Posterior cingulate gyrus (tissue), 11 donors: ENCODE measurements at regions not wholly inside any gene's neighbourhood (a gene's known extent, or its start where the extent isn't known, plus 50 kb on each side); places are given as distances from the start of the nearest gene placed in this dataset.

ENCODE experiments used
- DNase-seq, 10 donors: peaks; one replicate each; pipeline versions ENCODE4 v3.0.0 to v3.0.0-alpha.2; 2020 to 2021; ENCODE audit warnings: mixed read lengths in 3 of 10
- intact Hi-C: fragments of 100-400 bp; cut with DNase I; formaldehyde crosslinking; loops from one replicate; pipeline ENCODE4 v1.15.1; 2023

DNA sequence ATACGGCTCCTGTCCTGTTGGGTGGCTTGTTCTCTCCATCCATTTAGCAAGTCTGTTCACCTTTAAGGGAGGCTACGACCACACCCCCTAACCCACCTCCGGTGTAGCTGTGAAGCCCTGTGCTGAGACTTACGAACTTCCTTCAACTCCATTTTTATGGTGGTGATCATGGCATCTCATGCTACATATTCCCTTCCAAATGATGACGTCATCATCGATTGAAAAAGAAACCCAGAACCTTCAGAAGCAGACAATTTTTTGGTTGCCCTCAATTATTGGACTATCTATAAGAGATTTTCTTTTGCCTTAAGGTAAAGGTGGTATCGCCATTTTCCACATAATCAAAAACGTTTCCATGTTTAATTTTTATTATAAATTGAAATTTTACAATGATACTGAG is 389.0 kb downstream of the CBLN4 start:
- no peak for DNase-seq
- intact Hi-C loops: no loop called here

DNA sequence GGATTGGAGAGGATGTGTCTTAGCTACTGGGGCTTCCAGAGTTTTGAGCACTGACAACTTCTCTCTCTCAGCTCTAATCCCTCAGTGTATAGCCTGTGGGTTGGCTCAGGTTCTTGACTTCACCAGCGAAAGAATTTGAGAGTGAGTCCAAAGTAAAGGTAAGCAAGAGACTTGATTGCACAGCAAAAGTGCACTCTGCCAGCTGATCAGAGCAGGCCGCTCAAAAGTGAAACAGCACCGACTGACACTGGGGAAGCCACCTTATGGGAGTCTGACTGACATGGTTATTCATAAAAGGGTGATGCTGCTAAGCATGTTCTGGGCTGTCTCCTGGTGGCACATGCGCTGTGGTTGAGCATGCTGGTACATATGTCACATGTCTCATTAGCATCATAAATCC is 389.5 kb downstream of the CBLN4 start:
- intact Hi-C loops: no loop called here
- no peak for DNase-seq

DNA sequence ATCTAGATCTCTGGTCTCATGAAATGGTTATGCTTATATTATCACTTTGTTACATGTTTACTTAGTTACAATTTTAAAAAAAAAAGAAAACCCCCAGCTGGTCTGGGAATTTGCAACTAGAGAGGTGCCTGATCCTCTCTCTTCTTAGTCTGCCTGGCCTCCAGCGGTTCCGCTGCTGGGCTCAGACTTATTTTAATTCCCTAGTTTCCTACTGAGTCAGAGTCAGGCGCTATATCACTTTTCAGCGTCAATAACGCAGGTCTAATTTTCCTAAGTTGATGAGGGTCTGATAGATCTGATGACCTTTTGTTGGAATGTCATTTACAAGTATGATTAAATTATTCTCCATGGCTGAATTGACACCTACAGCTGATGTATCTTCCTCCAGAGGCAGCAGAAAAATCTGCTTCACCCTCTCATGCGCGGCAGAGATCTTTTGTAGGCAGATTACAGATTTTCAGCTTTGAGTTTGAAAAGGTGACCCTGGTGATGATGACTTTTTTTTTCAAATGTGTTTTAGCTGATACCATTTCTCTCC is 391.0 kb downstream of the CBLN4 start:
- DNase-seq: no peak
- intact Hi-C loops: no loop called here

DNA sequence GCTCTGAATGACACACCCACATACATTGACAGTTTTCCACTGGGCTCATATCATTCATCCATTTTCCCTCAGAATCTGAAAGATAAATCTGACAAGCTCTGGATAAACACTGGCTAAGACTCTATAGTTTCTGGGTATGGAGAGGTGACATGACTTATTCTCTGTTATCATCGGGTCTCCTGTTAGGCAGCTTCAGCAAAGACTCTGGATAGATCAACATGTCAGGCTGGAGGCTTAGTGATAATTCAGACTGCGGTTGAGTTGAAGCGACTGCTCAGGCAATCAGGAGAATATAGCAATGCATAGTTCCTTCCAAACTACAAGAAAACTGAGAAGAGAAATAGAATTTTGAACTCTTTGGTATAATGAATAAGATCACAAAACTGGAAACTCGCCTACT is 394.6 kb downstream of the CBLN4 start:
- no peak for DNase-seq
- intact Hi-C loops: no loop called here

DNA sequence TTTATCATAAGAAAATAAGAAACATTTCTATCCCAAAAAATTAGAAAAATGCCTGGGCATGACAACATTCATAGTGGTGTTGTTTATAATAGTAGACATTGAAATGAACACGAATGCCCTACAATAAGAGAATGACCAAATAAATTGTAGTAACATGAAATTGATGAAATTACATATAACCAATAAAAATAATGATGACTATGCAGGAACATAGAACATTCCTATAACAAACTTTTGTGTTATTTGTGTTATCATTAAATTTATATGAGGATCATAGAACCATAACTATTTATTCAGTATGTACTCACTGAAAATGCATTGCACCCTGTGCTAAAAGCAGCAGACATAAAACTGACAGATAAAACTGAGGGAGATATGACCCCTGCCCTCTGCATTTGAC is 399.7 kb downstream of the CBLN4 start:
- intact Hi-C loops: no loop called here

DNA sequence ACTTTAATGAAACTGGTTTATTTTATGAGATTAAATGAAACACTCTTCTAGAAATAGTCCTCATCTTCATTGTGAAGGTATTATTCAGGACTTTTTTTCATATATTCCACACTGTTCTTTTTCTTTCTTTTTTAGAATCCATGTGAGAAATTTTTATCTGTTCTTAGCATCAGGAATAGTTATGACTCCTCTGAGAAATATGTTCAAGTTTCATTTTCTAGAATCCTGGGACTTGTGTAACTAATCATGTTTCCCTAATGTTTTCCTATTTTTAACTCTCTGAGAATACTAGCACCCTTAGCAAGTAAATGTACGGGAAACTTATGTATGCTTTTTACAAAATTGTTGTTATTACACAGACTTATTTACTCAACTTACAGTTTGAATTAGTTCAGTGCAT is 407.8 kb downstream of the CBLN4 start:
- intact Hi-C loops: no loop called here
- no peak for DNase-seq

More for the DNA sequence above, 399.7 kb downstream of the CBLN4 start:
- DNase-seq: no peak

DNA sequence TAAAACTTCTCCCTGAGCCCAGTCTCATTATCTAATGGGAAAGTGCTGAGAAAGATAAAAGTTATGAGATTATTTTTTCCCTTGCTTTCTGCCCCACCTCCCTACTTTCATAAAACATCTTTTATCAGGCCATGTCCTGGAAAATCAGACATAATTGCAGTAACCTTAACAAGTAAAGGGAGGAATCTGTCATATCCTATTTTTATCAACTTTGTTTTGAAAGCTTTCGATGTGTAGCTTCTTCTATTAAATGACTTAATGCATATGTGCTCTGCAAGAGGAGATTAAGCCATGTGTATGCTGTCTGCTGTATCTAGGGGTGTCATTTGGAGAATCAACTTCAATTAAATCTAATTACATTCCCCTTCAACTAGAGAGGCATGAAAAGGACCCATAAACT is 408.9 kb downstream of the CBLN4 start:
- intact Hi-C loops: no loop called here
- no peak for DNase-seq

DNA sequence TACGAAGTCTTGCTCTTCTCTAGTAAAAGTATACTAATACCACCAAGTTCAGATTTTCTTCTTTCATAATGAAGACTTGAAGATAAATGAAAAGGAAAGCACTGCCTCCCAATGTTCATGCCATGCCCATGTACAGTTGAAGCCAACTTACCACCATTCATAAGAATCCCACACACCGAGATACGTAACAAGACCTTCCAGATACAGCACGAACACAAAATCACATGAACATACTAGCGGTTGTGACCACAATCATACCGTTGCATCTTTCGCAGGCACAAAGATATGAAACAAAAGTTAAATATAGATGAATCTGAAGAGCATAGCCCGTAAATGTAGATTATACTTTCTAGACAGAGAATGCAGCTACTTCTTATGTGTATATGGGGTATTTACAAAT is 412.5 kb downstream of the CBLN4 start:
- intact Hi-C loops: no loop called here
- DNase-seq: no peak

DNA sequence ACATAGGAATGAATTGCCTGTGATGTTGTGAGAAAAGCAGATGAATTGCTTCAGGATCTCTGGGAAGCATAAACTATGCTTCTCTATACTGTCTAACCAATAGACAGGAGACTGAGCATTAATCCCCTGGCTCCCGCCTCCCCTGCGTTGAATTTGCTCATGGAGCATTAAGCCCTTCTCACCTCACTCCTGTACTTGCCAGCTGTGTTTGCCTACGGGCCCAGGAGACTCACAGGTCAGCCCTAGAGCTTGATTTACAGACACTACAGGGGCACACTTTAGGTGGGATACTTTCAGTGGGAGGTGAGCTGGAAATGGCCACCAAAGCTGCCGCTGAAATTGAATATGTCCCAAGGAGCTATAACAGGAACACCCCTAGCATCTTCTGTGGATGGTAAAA is 418.7 kb downstream of the CBLN4 start:
- no peak for DNase-seq

DNA sequence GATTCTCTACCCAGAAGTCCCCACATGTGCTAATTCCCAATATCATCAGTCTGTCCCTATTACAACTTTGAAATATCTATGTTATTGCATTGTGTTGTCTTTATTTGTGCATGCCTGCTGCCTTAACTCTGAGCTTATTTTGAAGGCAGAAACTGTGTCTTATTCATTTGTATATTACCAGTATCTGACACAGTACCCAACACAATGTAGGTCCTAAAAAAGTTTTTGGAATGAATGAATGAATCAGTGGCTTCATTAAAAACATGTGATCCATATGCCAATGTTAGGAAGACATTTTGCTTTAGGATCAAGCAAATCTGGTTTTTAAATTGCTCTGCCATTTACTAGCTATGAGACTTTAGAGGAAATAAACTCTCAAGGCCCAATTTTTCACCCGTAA is 420.4 kb downstream of the CBLN4 start:
- no peak for DNase-seq
- intact Hi-C loops: no loop called here

More for the DNA sequence above, 418.7 kb downstream of the CBLN4 start:
- intact Hi-C loops: no loop called here

DNA sequence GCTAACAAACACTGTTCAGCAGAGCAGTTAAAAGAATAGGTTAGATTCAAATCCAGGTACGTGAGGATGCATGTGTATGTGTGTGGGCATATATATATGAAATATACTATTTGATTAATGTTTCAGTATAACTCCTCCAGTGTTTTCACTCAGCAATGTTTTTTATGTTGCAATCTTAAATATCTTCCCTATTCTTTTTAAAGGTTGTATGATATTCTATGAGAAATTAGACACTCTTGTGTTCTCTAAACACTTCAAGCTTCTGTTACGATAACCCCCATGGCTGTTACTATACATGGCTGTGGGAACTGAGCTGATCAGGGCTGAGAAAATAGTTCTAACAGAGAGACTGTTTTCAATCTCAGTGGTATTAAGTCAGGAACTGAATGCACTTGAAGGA is 421.0 kb downstream of the CBLN4 start:
- no peak for DNase-seq
- intact Hi-C loops: no loop called here

DNA sequence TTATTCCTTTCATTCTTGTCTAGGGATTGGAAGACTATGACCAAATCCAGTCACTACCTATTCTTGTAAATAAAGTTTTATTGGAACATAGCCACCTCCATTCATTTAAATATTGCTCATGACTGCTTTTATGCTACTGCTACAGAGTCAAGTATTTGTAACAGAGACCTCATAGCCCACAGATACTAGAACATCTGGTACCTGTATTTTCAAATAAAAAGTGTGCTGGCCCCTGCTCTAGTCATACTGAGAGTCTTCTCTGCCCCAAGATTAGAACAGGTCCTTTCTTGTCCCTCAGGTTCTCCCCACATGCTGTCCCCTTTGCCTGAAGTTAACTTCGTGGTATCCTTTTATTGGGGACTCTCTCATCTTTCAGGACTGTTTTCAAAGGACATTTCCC is 422.3 kb downstream of the CBLN4 start:
- intact Hi-C loops: no loop called here
- DNase-seq: no peak

DNA sequence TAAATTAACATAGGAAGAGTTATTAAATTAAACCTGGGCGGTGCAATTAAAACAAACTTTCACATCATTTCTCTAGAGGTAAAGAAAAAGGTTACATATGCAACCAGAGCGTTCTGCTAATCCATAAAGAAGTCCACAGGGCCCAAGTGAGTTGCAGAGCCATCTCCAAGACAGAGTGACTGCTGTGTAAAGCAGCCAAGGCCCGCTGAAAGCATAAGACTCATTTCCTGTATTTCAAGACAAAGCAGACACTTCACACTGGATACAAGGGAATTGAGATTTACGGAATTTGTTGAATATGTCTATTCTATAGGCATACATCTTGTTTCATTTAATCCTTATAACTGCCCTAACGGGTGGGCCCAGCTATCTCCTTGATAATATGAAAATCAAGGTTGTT is 422.8 kb downstream of the CBLN4 start:
- intact Hi-C loops: no loop called here
- no peak for DNase-seq

DNA sequence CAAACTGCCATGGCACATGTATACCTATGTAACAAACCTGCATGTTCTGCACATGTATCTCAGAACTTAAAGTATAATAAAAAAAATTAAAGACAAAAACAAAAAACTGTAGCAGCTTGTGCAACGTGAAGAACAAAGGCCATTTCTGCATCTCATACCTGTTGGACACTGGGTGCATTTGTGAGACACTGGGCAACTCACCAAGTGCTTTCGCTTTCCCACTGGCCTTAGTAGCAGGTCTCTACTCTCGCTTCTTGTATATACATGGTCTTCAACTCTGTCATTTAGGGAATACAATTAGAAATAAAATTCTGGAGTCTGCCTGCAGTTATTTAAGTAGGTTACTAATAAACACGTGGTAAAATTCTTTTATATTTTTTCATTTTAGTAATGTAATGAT is 423.8 kb downstream of the CBLN4 start:
- intact Hi-C loops: no loop called here
- no peak for DNase-seq

DNA sequence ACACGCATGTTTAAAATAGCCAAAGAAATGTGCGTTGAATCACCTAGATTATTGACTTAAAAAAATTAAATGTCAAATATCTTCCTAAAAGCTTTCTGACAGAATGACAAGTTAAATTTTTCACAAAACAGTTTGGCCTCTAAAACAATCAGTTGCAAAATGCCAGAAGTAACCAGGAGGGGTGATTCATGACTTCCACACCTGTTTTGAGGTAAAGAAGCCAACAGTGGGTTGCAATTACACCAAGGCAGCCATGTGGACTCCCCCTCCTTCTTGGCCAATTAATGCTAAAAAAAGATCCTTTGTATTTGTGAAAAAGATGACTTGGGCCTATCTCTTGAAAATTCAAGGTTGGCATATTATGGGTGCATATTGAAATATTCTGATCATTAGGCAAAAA is 424.8 kb downstream of the CBLN4 start:
- intact Hi-C loops: no loop called here
- no peak for DNase-seq

DNA sequence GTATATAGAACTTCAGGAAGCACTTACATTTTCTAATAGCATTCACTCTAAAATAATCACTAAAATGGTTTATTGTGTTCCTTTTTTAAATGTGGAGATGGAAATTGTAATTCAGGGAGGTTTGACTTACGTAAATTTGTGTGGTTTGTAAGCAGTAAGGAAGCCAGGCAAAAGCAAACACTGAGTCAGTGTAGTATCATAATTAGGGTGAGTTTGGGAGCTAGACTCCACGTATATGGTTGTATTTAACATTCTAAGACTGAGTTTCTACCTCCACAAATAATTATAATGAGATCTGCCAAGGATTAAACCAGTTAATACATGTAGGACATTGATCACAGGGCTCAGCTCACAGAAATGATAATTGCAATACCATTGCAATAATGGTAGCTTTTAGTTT is 425.5 kb downstream of the CBLN4 start:
- intact Hi-C loops: no loop called here
- DNase-seq: no peak

DNA sequence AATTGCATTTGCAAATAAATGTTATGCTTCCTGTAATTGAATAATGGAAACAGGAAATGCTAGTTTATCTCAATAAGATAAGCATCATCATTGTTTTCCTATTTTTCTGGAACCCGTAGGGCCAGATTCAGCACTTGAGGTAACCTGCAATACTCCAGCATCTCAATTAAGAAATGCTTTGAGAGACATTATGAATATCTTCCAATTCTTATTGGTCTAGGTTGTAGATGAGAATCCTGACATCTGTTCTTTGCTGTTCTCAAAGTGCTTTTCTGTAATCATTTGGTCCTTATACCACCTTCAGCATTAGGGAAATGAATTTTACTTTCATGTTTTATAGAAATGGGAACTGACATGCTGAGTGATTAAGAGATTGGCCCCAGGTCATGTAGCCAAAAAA is 428.3 kb downstream of the CBLN4 start:
- DNase-seq: no peak
- intact Hi-C loops: no loop called here

DNA sequence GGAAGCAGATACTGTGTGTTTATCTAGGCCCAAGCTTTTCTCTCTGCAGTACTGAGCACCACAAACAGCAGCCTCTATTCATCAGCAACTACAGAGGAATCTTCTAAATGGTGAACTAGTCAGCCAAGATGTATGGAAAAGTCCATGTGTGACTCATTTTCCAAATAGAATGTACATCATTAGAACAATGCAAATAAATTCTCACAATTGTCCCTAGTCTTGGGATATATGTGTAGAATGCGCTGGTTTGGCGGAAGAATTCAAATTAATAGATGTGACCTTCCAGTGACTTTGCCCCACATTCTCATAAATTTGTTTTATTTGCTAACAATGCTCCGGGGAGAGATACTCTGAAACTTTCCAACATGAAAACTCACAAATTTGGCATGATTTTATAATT is 436.2 kb downstream of the CBLN4 start:
- intact Hi-C loops: no loop called here
- no peak for DNase-seq

DNA sequence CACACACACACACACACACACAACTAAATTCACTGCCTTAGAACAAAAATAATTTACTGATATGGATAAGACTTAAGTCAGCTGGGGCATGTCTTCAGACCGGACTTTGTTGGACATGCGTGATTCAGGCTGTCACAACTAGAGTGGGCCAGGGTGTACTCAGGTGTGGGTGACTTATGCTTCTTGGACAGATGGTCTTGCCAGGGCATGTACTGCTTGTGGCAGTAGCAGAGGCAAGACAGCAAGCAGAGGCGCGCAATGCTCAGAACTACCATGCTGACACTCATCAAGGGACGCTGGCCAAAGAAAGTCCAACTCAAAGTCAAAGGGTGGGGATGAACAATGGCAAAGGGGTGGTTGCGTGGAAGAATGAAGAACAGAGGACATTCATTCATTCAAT is 437.5 kb downstream of the CBLN4 start:
- no peak for DNase-seq
- intact Hi-C loops: no loop called here

DNA sequence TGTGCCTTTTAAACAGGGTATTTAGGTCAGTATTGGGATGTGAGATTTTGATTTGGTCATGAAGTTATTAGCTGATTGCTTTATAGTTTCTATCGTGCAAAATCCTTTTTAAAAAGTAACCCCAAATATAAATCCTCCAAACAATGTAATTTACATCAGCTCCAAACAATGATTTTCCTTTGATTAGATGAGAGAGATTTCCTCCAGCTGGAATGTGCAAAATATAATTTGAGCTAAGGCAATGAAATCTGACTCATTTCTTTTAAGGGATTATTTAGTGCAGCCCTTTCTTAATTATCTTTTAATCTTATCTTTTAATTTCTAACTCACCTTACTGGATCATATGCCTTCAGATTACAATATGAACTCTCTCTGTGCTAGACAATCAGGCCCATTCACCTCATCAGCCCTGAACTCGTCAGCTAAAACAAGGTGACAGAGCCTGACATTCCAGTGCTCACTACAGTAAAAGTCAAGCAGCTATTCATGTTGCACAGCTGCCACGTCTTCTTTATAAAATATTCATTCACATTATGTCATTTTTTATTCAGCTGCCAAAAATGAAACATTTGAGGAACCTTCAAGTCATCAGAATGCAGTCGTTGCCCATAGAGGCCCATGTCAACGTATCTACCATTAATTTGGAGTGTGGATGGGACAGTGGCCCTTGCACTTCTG is 440.1 kb downstream of the CBLN4 start:
- no peak for DNase-seq
- intact Hi-C loops: no loop called here

DNA sequence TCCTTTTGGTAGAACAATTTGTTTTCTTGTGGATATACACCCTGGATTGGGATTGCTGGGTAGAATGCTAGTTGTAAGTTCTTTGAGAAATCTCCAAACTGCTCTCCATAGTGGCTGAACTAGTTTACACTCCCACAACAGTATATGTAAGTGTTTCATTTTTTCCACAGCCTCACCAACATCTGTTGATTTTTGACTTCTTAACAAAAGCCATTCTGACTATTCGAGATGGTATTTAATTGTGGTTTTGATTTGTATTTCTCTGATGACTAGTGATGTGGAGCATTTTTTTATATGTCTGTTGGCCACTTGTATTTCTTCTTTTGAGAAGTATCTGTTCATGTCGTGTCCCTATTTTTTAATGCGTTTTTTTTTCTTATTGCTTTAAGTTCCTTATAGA is 444.1 kb downstream of the CBLN4 start:
- no peak for DNase-seq
- intact Hi-C loops: no loop called here

DNA sequence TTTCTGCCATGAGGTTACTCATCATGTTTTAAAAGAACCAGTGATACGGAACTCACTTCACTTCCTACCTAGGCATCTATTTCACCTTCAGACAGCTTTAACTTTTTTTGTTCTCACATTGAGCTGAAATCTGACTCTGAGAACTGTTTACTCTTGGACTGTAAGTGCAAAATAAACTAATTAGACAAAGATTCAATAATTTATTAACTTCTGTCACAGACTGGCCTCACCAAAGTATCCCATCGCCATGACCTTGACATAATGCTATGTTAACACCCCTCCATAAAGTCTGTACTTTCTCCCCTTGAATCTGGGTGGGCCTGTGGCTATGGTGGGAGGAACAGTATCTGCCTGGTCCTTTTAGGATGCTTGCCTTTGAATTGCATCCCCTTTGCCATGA is 448.1 kb downstream of the CBLN4 start:
- intact Hi-C loops: no loop called here
- no peak for DNase-seq

DNA sequence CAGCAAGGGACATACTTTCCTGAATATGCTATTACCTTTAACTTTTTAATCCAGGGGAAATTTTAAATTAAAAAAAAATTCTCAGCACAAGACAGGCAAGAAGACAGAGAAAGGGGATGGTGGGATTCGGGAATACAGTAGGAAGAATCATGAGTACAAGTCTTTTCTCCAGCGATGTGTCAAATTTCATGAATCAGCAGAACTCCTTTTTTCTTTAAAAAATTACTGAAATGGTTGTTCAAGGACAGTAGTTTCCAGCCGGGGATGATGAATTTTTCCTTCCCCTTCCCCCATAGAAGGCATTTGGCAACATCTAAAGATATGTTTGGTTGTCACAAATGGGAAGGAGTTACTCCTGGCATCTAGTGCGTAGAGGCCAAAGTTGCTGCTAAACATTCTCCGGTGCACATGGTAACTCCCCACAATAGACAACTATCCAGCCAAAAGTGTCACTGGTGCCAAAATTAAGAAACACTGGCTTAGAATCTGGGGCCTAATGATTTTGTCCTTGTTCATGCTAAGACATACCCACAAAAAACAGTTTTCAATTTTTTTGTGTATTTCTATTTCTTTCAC is 450.2 kb downstream of the CBLN4 start:
- DNase-seq: no peak
- intact Hi-C loops: no loop called here
